Fibroblast of skin of right quadriceps (primary cell): ENCODE measurements at regions not wholly inside any gene's neighbourhood (a gene's known extent, or its start where the extent isn't known, plus 50 kb on each side); places are given as distances from the start of the nearest gene placed in this dataset.
"Not testable (repeated sequence)": the region's sequence is repeated elsewhere in the genome, so short reads cannot be mapped to it uniquely, and the experiment has no call there.

Experiments
- DNase-seq: peaks from one replicate; pipeline ENCODE4 v3.0.0-alpha.2; 2013

DNA sequence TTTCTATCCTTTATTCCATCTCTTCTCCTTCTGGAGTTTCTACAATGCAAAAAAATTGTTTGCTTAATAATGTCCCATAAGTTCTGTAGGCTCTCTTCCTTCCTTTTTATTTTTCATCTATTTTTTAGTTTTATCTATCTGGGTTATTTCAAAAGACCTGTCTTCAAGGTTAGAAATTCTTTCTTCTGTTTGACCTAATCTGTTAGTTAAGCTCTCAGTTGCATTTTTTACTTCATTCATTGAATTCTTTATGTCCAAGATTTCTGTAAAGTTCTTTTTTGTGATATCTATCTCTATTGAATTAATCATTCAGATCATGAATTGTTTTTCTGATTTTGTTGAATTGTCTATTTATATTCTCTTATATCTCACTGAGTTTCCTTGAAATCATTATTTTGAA lies 145.9 kb upstream of the TLE4 start:
- DNase-seq = no peak

DNA sequence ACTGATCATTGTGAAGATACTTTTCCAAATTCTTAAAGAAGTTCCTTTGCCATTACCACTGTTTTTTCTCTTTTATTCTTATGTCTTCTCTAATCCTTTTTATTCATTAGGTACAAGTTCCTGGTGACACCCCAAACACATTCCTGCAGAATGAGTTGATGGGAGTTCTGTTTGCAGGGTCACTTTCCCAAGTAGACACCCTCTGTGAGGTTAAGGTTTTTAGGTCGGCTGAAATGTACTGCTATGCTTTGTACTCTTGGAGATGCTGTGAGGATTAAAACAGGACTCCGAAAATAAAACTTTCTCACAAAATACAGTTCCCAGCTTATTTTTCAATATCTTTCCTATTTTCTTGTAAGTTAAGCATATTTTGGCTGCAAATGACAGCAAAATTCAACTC lies 143.3 kb upstream of the TLE4 start:
- no peak for DNase-seq

DNA sequence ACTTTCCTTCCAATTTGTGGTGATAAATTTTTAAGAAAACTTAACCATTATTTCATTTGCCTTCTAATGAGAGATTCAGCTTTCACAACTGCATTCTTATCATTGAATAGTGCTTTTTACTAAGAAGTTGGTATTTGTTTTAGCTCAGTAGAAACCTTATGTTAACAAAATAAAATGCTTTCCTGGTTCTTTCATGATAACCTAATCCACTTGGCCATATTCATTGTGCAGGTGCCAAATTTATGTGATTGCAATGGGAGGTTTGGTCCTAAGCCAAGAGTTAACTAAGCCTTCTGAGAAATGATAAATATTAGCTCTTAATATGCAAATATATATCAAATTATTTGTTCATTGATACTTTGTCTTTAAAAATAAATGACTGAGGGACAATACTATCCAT lies 141.1 kb upstream of the TLE4 start:
- no peak for DNase-seq

DNA sequence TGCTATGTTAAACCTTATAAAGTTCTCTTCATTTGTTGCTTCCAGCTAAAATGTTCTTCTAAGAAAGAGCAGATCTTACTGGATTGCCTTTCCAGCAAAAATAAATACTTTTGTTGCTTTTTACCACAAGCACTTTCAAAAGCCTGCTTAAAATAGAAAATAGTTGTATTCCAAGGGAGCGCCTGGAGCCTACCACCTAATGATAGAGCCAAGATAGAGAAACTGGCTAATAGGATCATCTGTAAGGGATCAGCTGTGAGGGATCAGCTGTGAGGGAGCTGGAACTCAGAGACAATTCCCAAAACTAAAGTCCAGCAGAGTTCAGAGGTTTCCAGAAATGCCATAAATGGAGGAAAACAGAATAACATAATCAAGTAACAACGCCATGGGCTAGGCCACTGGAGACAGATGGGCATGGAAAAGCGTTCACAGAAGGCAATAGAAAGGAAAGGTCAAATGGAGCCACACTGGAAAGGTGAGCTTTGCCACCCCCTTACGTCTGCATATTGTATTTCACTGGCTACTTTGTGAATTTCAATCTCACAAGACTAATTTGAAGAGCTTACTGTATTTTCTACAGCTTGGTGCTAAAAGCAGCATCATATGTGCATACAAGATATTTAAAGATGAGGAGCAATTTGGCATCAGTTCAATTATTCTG lies 140.6 kb upstream of the TLE4 start:
- no peak for DNase-seq

DNA sequence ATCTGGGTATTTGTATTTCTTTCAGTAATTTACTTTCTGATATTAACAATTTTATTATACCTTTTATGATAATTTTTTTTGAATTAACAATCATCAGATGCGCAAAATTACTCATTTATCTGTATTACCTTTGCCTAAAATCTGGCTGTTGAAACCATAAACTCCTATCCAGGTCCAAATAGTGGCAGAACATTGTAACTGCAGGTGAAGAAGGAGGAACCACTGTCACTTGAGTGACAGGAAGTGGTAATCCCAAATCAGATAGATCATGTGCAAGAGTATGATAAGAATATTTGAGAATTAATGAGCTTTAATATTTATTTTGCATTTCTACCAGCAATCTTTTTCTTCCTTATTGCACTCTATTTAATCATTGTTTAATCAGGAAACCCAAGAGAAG lies 139.3 kb upstream of the TLE4 start:
- DNase-seq = no peak

DNA sequence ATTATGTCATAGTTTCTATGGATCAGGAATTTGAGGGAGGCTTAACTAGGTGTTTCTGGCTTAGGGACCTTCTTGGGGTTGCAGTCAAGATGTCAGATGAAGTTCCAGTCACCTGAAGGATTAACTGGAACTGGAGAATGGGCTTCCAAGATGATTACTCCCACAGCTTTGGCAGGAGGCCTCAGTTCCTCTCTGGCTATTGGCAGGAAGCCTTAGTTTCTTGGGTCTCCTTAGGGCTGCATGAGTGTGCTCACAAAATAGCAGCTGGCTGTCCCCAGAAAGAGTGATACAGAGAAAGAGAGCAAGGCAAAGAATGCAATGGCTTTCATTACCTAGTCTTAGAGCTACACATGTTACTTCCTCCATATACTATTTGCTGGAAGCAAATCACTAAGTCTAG lies 138.1 kb upstream of the TLE4 start:
- DNase-seq = no peak

DNA sequence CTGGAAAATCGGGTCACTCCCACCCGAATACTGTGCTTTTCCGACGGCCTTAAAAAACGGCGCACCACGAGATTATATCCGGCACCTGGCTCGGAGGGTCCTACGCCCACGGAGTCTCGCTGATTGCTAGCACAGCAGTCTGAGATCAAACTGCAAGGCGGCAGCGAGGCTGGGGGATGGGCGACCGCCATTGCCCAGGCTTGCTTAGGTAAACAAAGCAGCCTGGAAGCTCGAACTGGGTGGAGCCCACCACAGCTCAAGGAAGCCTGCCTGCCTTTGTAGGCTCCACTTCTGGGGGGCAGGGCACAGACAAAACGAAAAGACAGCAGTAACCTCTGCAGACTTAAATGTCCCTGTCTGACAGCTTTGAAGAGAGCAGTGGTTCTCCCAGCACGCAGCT lies 132.5 kb upstream of the TLE4 start:
- DNase-seq = not testable (repeated sequence)

DNA sequence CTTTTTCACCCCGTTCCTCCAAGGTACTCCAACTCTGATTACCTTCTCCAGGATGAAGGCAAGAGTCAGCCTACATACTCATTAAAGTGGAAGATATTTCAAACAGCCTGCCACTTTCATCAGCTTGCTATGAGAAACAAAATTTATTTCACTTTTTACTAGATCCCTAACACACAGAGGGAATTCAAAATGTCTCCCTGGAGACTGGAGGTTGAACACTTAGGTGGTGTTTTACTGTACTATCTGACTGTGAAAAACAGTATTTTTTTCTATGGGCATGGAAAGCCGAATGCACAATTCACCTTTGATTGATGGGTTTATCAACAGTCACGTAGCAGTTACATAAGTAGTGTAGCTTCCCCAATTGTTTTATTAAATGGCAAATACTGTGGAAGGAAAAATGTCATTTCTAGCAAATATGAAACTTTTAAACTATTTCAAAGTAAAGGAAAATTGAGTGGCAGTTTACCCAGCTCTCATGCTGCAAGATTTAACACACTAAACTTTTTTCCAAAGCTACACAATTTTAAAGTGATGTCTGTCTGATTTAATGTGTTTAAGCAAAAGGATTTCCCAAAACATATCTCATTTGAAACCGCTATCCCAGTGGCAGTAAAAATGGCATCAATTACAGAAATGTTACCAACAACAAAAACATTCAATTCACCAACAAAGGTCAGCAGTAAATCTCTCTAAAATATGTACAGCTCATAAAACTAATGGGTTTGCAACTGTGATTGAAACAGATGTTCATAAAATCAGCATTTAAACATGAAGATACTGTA lies 125.0 kb upstream of the TLE4 start:
- DNase-seq = peak; percentile 23

DNA sequence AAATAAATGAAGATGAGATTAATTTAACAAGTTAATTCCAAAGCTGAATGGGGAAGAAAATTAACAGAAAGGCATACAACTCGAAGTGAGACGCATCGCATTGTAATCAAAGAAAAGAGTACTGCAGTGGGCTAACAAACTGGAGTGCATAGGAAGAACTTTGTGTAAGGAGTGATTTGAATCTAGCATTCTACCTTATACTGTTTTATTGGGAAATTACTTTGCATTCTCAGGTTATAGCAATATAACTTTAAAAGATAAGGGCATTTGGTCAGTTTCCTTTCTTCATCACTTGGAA lies 124.5 kb upstream of the TLE4 start:
- no peak for DNase-seq

DNA sequence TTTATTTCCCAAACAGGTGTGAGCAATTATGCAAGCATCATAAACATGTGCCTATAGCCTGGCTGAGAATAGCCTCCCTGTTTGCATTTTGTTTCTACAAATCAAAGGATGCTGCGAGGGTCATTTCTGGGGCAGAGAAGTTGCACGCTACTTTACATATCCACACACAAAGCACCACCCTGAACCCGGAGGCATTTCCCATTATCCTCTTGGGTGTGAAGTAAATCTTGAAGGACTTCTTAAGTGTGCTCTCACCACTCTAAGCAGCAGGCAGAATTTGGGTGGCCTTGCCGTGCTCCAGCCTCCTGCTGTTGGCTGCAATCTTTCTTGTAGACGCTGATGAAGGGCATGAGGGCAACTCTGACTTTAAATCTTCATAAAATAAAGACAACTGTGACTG lies 124.0 kb upstream of the TLE4 start:
- DNase-seq = peak; percentile 28

DNA sequence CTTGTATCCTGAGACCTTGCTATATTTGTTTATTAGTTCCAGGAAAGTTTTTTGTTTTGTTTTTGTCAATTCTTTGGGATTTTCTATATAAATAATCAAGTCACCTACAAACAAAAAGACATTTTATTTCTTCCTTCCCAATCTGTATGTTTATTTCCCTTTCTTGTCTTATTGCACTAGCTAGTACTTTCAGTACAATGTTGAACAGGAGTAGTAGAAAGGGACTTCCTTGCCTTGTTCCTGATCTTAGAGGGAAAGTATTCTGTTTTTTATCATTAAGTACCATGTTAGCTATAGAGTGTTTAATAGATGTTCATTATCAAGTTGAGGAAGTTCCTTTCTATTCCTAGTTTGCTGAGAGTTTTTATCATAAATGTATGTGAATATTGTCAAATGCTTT lies 119.5 kb upstream of the TLE4 start:
- no peak for DNase-seq

DNA sequence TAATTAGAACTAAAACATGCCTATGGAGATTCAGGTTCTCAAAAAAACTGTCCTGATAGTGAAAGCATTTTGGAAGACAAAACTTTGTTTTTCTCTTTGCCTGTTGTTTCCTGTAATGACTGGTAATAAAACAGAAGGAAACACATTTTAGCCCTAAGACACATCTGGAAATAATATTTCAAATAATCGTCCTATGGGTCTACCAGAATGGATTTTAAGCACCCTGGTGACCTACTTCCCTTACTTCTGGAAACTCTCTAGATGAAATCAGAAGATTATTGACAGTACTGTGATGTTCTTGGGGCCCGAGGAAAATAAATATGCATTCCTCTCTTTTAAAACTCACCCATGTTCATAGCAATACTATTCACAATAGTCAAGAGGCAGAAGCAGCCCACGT lies 110.1 kb upstream of the TLE4 start:
- no peak for DNase-seq

DNA sequence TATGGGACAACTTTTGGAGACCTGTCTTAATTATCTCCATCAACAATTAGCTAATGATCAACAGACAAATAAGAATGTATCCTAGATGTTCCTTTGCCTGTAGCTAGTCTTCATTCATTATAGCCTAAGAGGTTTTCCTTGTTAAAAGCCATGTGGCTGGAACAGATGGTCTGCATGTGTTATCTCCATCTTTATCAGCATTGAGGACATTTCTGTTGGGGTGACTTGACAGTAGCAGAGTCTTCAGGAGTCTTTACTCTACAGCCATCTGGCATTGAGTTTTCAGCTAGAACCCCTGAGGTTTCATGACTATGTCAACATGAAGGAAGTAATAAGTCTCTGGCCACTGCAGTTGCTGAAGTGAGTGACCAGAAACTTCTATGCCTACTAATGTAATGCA lies 106.6 kb upstream of the TLE4 start:
- DNase-seq = no peak

DNA sequence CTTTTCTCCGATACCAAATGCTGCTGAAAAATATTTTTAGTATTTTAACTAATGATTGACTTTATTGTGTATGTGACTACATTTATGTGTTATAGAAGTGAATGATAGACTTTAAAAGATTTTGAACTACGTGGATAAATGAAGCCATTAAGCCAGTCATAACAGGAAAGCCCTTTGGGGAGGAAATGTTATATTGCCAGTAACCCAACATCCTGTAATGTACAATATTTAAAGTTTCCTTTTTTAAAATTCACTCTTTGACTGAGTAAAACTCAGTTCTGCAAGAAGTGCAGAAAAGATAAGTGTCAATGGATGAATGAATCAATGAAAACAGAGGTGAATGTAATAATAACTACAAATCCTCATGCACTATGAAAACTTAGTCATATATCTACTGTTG lies 102.6 kb upstream of the TLE4 start:
- DNase-seq = no peak

DNA sequence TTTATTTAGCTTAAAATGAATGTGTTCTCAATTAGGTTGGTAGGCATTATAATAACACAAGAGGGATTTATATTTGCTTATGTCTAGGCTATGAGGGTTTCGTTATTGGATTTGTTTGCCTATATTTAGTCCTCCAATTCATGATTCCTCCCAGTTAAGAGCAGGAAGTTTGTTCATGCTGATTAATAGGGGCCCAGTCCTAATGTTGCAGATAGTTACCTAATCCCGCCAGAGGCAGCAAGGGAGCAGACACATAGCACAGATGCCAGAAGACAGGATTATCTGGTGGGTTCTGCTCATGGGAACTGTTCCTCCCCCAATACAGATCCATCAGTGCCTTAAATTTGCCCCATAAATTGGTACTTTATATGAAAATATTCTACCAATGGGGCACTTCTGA lies 100.8 kb upstream of the TLE4 start:
- DNase-seq = no peak

DNA sequence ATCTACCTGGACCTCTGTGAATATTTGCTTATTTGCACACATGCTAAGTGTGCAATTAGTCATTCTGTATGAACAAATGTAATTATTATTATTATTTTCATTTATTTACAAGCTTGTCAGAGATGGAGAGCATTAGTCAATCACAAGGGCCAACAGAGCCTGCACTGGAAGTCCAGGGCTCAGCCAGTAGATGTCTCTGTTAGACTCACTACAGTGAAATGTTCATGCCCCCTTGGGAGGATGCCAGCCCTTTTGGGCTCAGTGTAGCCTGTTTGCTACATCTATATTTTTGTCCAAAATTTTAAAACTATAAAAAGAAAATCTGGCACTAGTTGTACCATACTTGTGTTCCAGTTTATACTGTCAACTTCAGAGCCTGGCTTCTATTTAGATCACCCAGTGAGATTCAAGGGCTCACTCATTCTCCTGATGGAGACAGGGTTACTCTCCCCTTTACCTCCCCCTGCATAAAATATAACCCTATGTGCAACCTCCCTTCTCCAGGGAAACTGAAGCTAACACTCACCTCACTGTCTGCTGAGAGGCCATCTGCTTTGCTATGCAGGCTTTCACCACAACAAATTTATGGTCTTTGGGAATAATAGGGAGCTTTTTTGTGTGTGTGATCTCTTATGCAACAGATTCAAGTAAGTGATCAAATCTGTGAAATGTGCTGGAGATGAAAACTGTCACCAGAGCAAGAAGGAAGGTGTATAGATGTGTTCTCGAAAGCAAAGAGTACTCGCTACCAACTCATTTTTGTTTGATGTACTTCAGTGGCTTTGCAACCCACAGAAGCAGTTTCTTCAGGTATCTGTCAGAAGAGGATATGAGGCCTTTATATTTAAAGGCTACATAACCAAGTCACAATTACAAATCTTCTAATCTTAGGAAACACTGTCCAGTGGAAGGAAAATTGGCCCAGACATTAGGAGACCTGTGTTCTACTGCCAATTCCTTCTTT lies 99.9 kb upstream of the TLE4 start:
- DNase-seq = peak; percentile 43

DNA sequence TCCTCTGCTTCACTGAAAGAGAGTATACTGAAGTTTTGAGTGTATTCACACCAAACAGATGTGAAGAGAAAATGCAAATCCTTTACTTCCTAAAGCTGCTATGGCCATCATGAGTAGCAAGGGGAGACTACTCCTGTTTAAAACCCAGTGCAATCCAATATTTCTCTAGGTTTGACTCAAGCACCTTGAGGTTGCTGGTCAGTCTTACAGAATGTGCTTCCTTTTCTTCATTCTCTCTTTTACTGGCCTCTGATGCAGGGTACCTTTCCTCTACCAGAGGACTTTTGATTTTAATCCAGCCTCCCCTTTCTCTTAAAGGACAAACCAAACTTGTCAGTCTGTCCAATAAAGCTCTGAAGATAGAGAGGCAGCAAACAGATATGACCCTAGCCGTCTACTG lies 98.1 kb upstream of the TLE4 start:
- DNase-seq = no peak

DNA sequence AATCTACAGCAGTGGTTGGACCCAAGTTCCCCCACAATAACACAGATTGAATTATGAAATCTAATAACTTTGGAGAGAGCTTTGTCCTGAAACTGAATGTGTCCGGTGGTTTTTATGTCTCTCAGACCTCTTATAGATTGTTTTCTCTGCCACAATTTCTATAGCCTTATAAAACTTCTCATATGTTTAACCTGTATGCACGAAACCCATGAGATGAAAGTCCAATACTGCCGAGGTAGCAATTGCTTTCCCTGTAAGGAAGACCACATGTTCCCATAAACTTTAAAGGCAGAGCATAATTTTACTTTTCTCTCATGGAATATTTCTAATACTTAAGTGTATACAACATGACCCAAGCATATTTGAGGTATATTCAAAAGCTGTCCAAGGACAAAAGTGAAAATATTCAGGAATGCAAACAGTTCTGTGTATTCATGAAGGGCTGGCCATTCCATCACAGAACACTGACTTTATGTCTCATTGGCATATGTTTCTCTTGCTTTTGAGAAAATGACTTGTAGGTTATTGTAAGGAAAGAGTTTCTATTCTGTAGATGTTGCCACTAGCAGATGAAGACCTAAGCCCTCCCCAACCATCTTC lies 94.4 kb upstream of the TLE4 start:
- DNase-seq = peak; percentile 35

DNA sequence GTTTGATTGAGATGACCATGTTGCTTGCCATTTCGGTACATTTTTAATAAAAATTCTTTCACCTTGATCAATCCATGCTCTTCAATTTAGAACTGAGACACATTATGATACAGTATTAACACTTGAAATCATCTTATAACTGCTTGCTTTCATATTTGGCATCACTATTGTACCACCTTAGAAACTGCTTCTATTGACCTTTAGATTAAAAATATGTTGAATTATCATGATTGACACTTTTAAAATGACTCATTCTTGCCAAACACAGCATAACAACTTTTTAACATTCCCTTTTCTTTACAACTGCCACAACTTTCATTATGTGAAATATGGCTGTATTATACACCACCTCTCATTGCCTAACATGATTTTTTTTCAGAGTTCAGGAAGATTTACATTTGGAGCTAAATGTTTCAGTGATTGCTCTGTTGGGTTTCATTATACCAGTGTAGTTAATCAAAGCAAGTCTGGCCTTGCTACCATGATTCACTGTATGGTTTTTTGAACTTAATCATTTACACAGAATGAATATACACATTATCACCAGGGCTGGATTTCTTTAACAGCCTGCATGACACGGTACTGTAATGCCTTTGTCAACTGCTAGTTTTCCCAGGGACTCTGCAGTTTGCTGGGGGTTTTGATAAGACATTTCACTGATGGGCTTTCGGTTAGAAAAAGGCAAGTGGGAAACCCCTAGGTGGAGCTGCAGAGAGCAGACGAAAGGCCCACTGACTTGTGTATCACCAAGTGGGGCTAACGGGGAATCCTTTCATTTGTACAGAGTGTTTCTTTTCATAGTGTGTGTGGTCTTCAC lies 93.6 kb upstream of the TLE4 start:
- DNase-seq = peak; percentile 71

DNA sequence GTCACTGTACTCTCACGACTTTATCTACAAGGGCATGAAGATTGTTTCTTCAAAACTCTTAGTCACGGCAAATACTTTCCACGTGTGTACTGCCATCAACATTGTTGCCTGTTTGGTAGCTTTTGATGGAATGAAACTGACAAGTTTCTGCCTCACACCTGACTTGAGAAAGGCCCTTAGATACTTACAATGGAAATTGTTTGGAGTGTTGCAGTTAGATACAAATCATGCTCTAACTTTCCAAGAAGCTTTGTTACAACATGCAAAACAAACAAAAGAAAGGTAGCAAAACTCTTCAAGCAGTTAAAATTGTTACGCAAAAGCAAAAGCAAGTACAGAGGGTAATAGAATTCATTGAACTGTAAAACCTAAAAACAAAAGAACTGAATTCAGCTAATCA lies 91.1 kb upstream of the TLE4 start:
- DNase-seq = no peak

DNA sequence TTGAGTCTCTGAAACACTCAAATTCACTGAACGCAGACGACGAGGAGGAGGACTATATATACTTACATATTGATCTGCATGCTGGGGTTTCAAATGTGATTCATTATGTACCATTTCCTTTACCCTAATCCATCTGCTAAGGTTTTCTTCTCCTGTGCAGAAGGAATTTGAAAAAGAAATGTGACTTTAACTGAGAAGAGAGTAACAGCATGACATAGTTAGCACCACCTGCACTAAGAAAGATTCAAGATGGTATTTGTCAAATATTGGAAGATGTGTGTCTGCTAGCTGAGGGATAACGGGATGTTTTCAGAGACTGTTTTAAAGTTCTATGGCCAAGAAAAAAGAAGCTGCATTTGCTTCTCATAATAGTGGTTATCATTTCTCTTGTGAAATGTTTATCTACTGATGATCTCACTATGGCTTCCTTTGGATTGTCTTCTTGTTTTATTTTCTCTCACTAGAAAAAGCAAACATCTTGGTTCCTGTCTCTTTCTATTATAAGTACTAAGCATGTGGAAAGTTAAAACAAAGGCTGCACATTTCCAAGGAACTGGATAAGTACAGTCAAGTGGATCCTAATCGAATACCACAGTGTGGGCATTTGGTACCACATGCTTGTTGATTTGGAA lies 89.8 kb upstream of the TLE4 start:
- DNase-seq = no peak

DNA sequence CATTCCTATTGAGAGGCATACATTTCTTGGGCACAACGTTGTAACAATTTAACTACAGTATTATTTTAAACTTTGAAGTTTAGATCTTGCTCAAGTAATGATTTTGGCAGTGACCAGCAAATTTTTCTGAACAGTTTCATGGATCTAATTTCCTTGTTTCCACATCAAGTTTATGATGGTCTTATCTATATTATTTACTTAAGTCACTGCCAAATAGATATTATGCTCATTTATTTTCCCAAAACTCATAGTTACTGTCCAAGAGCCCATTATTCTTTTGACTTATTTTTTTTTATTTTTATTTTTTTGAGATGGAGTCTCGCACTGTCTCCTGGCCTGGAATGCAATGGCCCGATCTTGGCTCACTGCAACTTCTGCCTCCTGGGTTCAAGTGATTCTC lies 86.5 kb upstream of the TLE4 start:
- no peak for DNase-seq
